HepG2 (cell line): ENCODE measurements at regions not wholly inside any gene's neighbourhood (a gene's known extent, or its start where the extent isn't known, plus 50 kb on each side); places are given as distances from the start of the nearest gene placed in this dataset.

Source experiments
- ATAC-seq: fragments of 200-7000 bp; cut with Tn5 transposase; 3 replicates; pipeline ENCODE4 v1.9.1; 2020; ENCODE audit warnings: mild to moderate bottlenecking, moderate library complexity
- BruUV-seq: library from RNA; stranded (reverse); fragments of 400-500 nt; replicated peaks from 2 replicates; lab custom pipeline; 2021; lab: Mats Ljungman, UMichigan
- CTCF ChIA-PET: fragments of 300-600 bp; formaldehyde crosslinking; extraction: SDS; loops from one replicate; lab custom pipeline; 2021; ENCODE audit warnings: low total read pairs, inconsistent platforms, low intra/inter-chr PET ratio; lab: Yijun Ruan, JAX
- POLR2A ChIA-PET: fragments of 350-600 bp; sonication (Branson Sonifier 250); formaldehyde crosslinking; loops from one replicate; lab custom pipeline; 2020; ENCODE audit warnings: antibody characterized with exemption, inconsistent platforms; lab: Yijun Ruan, JAX
- DNase-seq: peaks from one replicate; pipeline ENCODE4 v3.0.0-alpha.2; 2015; ENCODE audit warnings: low spot score
- FAIRE-seq: peaks from 3 replicates; lab custom pipeline; 2011; peaks lifted over from hg19 to GRCh38; lab: Jason Lieb, UNC
- H2AFZ ChIP-seq: one replicate; pipeline ENCODE4 v1.6.1; 2011; ENCODE audit warnings: low read length, inconsistent platforms
- H3K27ac ChIP-seq: fragments of 300-600 bp; 3 replicates; pipeline ENCODE4 v1.8.0; 2011; ENCODE audit warnings: mixed run types, mild to moderate bottlenecking, mixed read lengths, low read length, inconsistent platforms; ENCODE audit not compliant: insufficient read depth; ENCODE audit errors: extremely low read length
- H3K27me3 ChIP-seq, 2 experiments: fragments of 200-600 bp in 1 of 2; 2 replicates in 1 of 2; 3 replicates in 1 of 2; pipeline versions ENCODE4 v1.6.0 to v1.8.0; 2011; ENCODE audit warnings: low read length in 2 of 2, mild to moderate bottlenecking in 2 of 2, moderate library complexity in 2 of 2, inconsistent platforms in 1 of 2; ENCODE audit not compliant: insufficient read depth in 2 of 2, control insufficient read depth in 1 of 2
- H3K36me3 ChIP-seq, 2 experiments: fragments of 200-600 bp in 1 of 2; replicated peaks in 1 of 2; 2 replicates in 1 of 2; 3 replicates in 1 of 2; pipeline versions ENCODE4 v1.5.1 to v1.8.0; 2011; ENCODE audit warnings: low read length in 2 of 2, inconsistent platforms in 1 of 2; ENCODE audit not compliant: insufficient read depth in 2 of 2, control insufficient read depth in 1 of 2
- H3K4me1 ChIP-seq: 2 replicates; pipeline ENCODE4 v1.5.1; 2012; ENCODE audit warnings: low read length, inconsistent platforms; ENCODE audit not compliant: insufficient read depth
- H3K4me2 ChIP-seq: 2 replicates; pipeline ENCODE4 v1.6.0; 2011; ENCODE audit warnings: low read depth, low read length, inconsistent platforms
- H3K4me3 ChIP-seq, 3 experiments: fragments of 200-600 bp in 1 of 3; sonication (generic), shearing (Covaris generic) in 1 of 3; replicated peaks in 1 of 3; 2 replicates each; pipeline ENCODE4 v1.5.1; 2011 to 2016; ENCODE audit warnings: low read length in 3 of 3, inconsistent platforms in 2 of 3, low read depth in 2 of 3, mild to moderate bottlenecking in 2 of 3, control low read depth in 1 of 3, mixed read lengths in 1 of 3; ENCODE audit not compliant: insufficient read depth in 1 of 3
- H3K79me2 ChIP-seq: one replicate; pipeline ENCODE4 v1.6.1; 2011; ENCODE audit warnings: low read length, inconsistent platforms; ENCODE audit not compliant: insufficient read depth
- H3K9ac ChIP-seq: 2 replicates; pipeline ENCODE4 v1.6.0; 2011; ENCODE audit warnings: mild to moderate bottlenecking, low read depth, low read length, inconsistent platforms; ENCODE audit not compliant: insufficient read depth
- H3K9me3 ChIP-seq: 2 replicates; pipeline ENCODE4 v1.5.1; 2012; ENCODE audit warnings: mild to moderate bottlenecking, low read length
- H4K20me1 ChIP-seq: 2 replicates; pipeline ENCODE4 v1.6.0; 2011; ENCODE audit warnings: inconsistent platforms, mild to moderate bottlenecking, low read length, moderate library complexity; ENCODE audit not compliant: insufficient read depth
- CTCF ChIP-seq: sonication (generic); formaldehyde crosslinking; IDR thresholded peaks from 2 replicates; pipeline ENCODE4 v1.5.0; 2020; ENCODE audit warnings: mild to moderate bottlenecking, missing genetic modification reagents, moderate library complexity
- EEA1 ChIP-seq: sonication (generic); formaldehyde crosslinking; IDR thresholded peaks from 2 replicates; pipeline ENCODE4 v1.5.1; 2020; ENCODE audit warnings: mild to moderate bottlenecking, missing genetic modification reagents, borderline replicate concordance
- JARID2 ChIP-seq: sonication (generic); formaldehyde crosslinking; IDR thresholded peaks from 2 replicates; pipeline ENCODE4 v1.8.1; 2023; ENCODE audit warnings: missing genetic modification reagents, inconsistent platforms; ENCODE audit not compliant: insufficient replicate concordance
- MIXL1 ChIP-seq: IDR thresholded peaks from 2 replicates; pipeline ENCODE4 v1.6.1; 2016
- MYNN ChIP-seq: sonication (generic); formaldehyde crosslinking; IDR thresholded peaks from 2 replicates; pipeline ENCODE4 v1.4.0; 2020; ENCODE audit warnings: mild to moderate bottlenecking, low read depth, missing genetic modification reagents
- POGZ ChIP-seq: sonication (generic); formaldehyde crosslinking; IDR thresholded peaks from 2 replicates; pipeline ENCODE4 v1.4.0; 2020; ENCODE audit warnings: mild to moderate bottlenecking, missing genetic modification reagents
- RFX1 ChIP-seq: fragments of 450-650 bp; IDR thresholded peaks from 2 replicates; pipeline ENCODE4 v1.6.1; 2017
- SMC3 ChIP-seq: IDR thresholded peaks from 2 replicates; pipeline ENCODE4 v1.6.1; 2011; ENCODE audit warnings: low read length, improper control_type of control experiment
- SNAPC5 ChIP-seq: sonication (generic); formaldehyde crosslinking; IDR thresholded peaks from 2 replicates; pipeline ENCODE4 v1.8.1; 2023; ENCODE audit warnings: mild to moderate bottlenecking, missing genetic modification reagents, borderline replicate concordance
- SP1 ChIP-seq, 2 experiments: fragments of 450-650 bp in 1 of 2; sonication (generic) in 1 of 2; formaldehyde crosslinking in 1 of 2; IDR thresholded peaks; 2 replicates each; pipeline versions ENCODE4 v1.4.0 to v1.6.1; 2016 to 2020; ENCODE audit warnings: missing genetic modification reagents in 1 of 2
- STAG1 ChIP-seq: sonication (generic); formaldehyde crosslinking; IDR thresholded peaks from 2 replicates; pipeline ENCODE4 v1.4.0; 2020; ENCODE audit warnings: missing genetic modification reagents
- TEAD3 ChIP-seq: optimal IDR thresholded peaks from 2 replicates; pipeline ENCODE3; 2016; ENCODE audit warnings: borderline replicate concordance
- ZFY ChIP-seq: sonication (generic); formaldehyde crosslinking; IDR thresholded peaks from 2 replicates; pipeline ENCODE4 v1.4.0; 2020; ENCODE audit warnings: missing genetic modification reagents
- ZNF660 ChIP-seq: sonication (generic); formaldehyde crosslinking; IDR thresholded peaks from 2 replicates; pipeline ENCODE4 v1.5.1; 2020; ENCODE audit warnings: mild to moderate bottlenecking, low read depth, missing genetic modification reagents, borderline replicate concordance
- ZNF710 ChIP-seq: sonication (generic); formaldehyde crosslinking; IDR thresholded peaks from 2 replicates; pipeline ENCODE4 v1.5.0; 2020; ENCODE audit warnings: mild to moderate bottlenecking, missing genetic modification reagents, borderline replicate concordance
- WGBS: methylation state at CpG from one replicate; pipeline ENCODE4 v1.1.6; 2017; ENCODE audit warnings: low lambda C conversion rate; 5-methylcytosine and 5-hydroxymethylcytosine counted together
- in situ Hi-C: cut with HindIII; loops from 2 replicates; pipeline ENCODE4 v1.10.0; 2017; ENCODE audit warnings: low pct_unique_long_range_greater_than_20kb; ENCODE audit not compliant: extremely low pct_ligation_motif_present
- intact Hi-C: fragments of 100-400 bp; cut with micrococcal nuclease; formaldehyde crosslinking; loops from one replicate; pipeline ENCODE4 v1.10.0; 2022; ENCODE audit not compliant: unreplicated experiment

- TF ChIP-seq TEAD3 (CRISPR knock-in tag) (peak; percentile 34), RFX1 (no peak), STAG1 (CRISPR knock-in tag) (peak; percentile 92), MIXL1 (CRISPR knock-in tag) (0 out of 2 replicates have a peak, but pooled peaks have one; percentile 45), SNAPC5 (CRISPR knock-in tag) (no peak), CTCF (CRISPR knock-in tag) (peak; percentile 85), SP1 (IDR thresholded peaks at IDR 0.05) (no peak), SP1 (CRISPR knock-in tag; IDR thresholded peaks at IDR 0.05) (no peak), EEA1 (CRISPR knock-in tag) (no peak), SMC3 (peak; percentile 91)
- TF ChIP-seq, all 625 proteins: peak for 14
These were observed 61.6 kb upstream of the SLC38A11 start (continued) for GRCh38 chr2:165016772-165017411.

- POLR2A ChIA-PET: no interaction called here
- in situ Hi-C loops: no loop called here
- no peak for TF ChIP-seq JARID2 (CRISPR knock-in tag)
- TF ChIP-seq ZFY (CRISPR knock-in tag): no peak
- no peak for TF ChIP-seq MYNN (CRISPR knock-in tag)
- TF ChIP-seq ZNF660 (CRISPR knock-in tag): no peak
- TF ChIP-seq POGZ (CRISPR knock-in tag): 0 out of 2 replicates have a peak, but pooled peaks have one; percentile 26
- TF ChIP-seq ZNF710 (CRISPR knock-in tag): no peak
These were observed 59.8 kb upstream of the SLC38A11 start for GRCh38 chr2:165015052-165015642.

More at GRCh38 chr2:165015052-165015642, 59.8 kb upstream of the SLC38A11 start:
- CTCF ChIA-PET: interaction anchor here (1.0 to 4.6 kb wide), 4 partner anchors 22 to 278 kb away, joined by 4 to 109 read pairs (median 7); partner anchors contain the start of gene SCN3A
- peak; percentile 87 for FAIRE-seq
- peak; percentile 95 for ATAC-seq
- H3K9me3 ChIP-seq: no peaks in the 10 kb centered on the region
- no peak overlapping the region for H3K4me3 ChIP-seq
- no peaks in the 10 kb centered on the region for H3K36me3 ChIP-seq
- intact Hi-C loops: loop anchor here (1.0 to 5.0 kb wide), 2 partner anchors 189 to 292 kb away; partner anchors contain the start of gene SCN3A
- H3K9ac ChIP-seq: no peak overlapping the region
- DNase-seq: peak; percentile 68
- no peak overlapping the region for H2AFZ ChIP-seq
- no peaks in the 10 kb centered on the region for H4K20me1 ChIP-seq
- H3K4me2 ChIP-seq: no peak overlapping the region
- H3K27me3 ChIP-seq: no peaks in the 10 kb centered on the region
- no peak overlapping the region for H3K27ac ChIP-seq
- WGBS: 5% methylated on average over 4 of the region's 4 CpGs
- H3K79me2 ChIP-seq: no peaks in the 10 kb centered on the region
- no TSS peak for BruUV-seq
- H3K4me1 ChIP-seq: 0 out of 2 replicates have a peak, but pooled peaks cover 8% of the 10 kb centered on the region
